GM21528 (cell line): ENCODE measurements at regions not wholly inside any gene's neighbourhood (a gene's known extent, or its start where the extent isn't known, plus 50 kb on each side); places are given as distances from the start of the nearest gene placed in this dataset.

Experiments used
- ATAC-seq: cut with Tn5 transposase; IDR thresholded peaks from one replicate; pipeline ENCODE4 v1.9.1; 2021; ENCODE audit warnings: mild to moderate bottlenecking, moderate library complexity; ENCODE audit not compliant: unreplicated experiment, low FRiP score

DNA sequence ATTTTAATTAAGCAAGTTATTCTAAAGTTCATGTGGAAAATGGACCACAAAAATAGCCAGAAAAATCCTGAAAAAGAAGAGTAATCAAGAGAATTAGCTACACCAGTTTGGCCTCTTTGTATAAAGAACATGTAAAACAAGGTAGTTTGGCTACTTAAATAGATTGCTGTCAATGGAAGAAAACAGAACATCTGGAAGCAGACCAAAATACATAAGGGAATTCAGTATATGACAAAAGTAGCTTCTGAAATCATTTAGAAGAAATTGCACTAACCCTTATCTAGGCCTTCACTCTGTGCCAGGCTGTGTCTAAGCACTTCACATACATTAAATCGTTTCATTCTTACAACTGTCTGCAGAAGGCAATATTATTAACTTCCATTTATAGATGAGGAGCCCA is 156.6 kb downstream of the PRDM6 start:
- ATAC-seq: no peak

DNA sequence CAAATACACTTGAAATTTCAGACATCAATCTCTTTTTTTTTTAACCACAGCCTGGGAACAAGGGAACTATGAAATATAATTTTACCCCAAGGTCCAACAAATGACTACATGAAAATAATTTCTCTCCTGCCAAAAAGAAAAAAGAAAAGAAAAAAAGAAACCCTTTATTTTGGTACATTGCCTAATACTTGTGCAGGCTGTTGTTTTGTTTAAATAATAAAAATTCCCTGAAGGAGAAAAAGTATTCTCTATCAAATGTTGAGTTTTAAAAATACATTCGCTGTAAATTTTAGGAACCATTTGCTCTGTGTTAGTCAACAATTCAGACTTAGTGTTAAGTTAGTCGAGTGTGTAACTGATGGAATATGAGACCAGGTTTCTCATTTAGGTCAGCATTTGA is 155.4 kb downstream of the PRDM6 start:
- no peak for ATAC-seq
